ENCODE measurements at regions not wholly inside any gene's neighbourhood (a gene's known extent, or its start where the extent isn't known, plus 50 kb on each side); places are given as distances from the start of the nearest gene placed in this dataset.

GRCh38 chr3:132203889-132204596 lies 113.2 kb upstream of the ACP3 start:
- no peak for TF ChIP-seq ZNF384 (IDR thresholded peaks at IDR 0.05)
- no peak for TF ChIP-seq FOXA1 (IDR thresholded peaks at IDR 0.05)
- TF ChIP-seq HDGF (IDR thresholded peaks at IDR 0.05; ENCODE audit: borderline replicate concordance): no peak
- TF ChIP-seq FOXM1 (IDR thresholded peaks at IDR 0.05; ENCODE audit: borderline replicate concordance): no peak
- no peak for TF ChIP-seq TARDBP (IDR thresholded peaks at IDR 0.05)
- no peak for TF ChIP-seq SUZ12 (IDR thresholded peaks at IDR 0.05)
- TF ChIP-seq ARNT (IDR thresholded peaks at IDR 0.05): no peak
- TF ChIP-seq FOXK2 (IDR thresholded peaks at IDR 0.05): no peak
- no peak for TF ChIP-seq SP1 (IDR thresholded peaks at IDR 0.05)
- no peak for TF ChIP-seq LEF1 (IDR thresholded peaks at IDR 0.05; ENCODE audit: borderline replicate concordance)
- no peak for TF ChIP-seq NFRKB (IDR thresholded peaks at IDR 0.05)
